ENCODE measurements at regions not wholly inside any gene's neighbourhood (a gene's known extent, or its start where the extent isn't known, plus 50 kb on each side); places are given as distances from the start of the nearest gene placed in this dataset.

DNA sequence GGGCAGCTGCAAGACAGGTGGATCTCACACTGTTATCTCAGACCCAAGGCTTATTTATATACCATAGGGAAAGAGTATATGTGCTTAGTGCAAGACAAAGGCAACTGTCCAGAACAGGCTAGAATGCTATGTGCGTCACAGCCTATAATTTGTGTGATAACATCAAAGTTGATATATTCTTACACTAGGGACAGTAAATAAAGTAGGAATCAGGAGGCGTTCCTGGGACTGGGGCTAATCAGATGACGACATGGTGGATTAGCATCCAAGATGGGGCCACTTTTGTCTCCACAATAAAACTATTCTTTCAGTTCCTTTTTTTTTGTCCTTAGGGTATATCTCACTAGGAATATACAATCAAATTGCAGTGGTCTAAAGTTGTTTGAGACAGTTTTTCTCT, 54.9 kb upstream of the IER3 start:
- Histone ChIP-seq H3K27ac (ENCODE audit: low read depth in 2 of 2, low read length in 2 of 2) (peak overlapping the region; percentile 1 to 20), H3K36me3 (ENCODE audit: control insufficient read depth in 2 of 3, insufficient read depth in 3 of 3, low read length in 3 of 3) (no peaks in the 10 kb centered on the region), H3K27me3 (ENCODE audit: control insufficient read depth, insufficient read depth, low read length) (no peaks in the 10 kb centered on the region), H3K9ac (ENCODE audit: low read length in 3 of 3) (no peak overlapping the region), H3K9me3 (ENCODE audit: control insufficient read depth in 2 of 3, insufficient read depth in 1 of 3, low read length in 3 of 3) (no peaks in the 10 kb centered on the region), H3K4me3 (ENCODE audit: low read length in 3 of 3) (no peak overlapping the region), H3K4me1 (ENCODE audit: control insufficient read depth in 2 of 3, insufficient read depth in 2 of 3, low read depth in 1 of 3, low read length in 3 of 3) (peaks cover 0 to 3% (median 0%) of the 10 kb centered on the region in 3 donors)
- no peak for DNase-seq
- no peak for FAIRE-seq
- TF ChIP-seq, protein P1, sequence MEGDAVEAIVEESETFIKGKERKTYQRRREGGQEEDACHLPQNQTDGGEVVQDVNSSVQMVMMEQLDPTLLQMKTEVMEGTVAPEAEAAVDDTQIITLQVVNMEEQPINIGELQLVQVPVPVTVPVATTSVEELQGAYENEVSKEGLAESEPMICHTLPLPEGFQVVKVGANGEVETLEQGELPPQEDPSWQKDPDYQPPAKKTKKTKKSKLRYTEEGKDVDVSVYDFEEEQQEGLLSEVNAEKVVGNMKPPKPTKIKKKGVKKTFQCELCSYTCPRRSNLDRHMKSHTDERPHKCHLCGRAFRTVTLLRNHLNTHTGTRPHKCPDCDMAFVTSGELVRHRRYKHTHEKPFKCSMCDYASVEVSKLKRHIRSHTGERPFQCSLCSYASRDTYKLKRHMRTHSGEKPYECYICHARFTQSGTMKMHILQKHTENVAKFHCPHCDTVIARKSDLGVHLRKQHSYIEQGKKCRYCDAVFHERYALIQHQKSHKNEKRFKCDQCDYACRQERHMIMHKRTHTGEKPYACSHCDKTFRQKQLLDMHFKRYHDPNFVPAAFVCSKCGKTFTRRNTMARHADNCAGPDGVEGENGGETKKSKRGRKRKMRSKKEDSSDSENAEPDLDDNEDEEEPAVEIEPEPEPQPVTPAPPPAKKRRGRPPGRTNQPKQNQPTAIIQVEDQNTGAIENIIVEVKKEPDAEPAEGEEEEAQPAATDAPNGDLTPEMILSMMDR (IDR thresholded peaks at IDR 0.05; ENCODE audit: borderline replicate concordance, extremely low read depth, insufficient read depth) = no peak
- intact Hi-C loops (cut with DNase I) = no loop called here

DNA sequence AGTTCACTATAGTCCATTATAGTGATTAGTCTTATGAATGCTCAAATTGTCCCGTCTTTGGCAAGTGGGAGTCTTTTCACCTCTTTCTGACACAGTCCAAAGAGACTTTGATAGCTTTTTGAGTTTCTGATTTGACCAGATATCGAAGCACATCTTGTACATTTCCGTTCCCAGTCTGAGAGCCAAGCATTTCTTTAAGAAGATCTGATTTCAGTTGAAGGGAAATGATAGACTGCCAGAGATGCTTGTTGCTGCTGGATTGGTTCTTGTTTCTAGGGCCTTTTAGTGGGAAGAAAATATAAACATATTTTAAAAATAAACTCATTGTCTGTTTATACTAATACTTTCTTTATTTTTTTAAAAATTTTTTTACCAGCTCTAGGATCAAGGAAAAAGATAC, 54.1 kb upstream of the IER3 start:
- Histone ChIP-seq H3K27ac (ENCODE audit: low read depth in 2 of 2, low read length in 2 of 2) (peak overlapping the region in 1 of 2 donors; percentile 69), H3K36me3 (ENCODE audit: control insufficient read depth in 2 of 3, insufficient read depth in 3 of 3, low read length in 3 of 3) (no peaks in the 10 kb centered on the region), H3K27me3 (ENCODE audit: control insufficient read depth, insufficient read depth, low read length) (no peaks in the 10 kb centered on the region), H3K4me3 (ENCODE audit: low read length in 3 of 3) (no peak overlapping the region), H3K9ac (ENCODE audit: low read length in 3 of 3) (no peak overlapping the region), H3K9me3 (ENCODE audit: control insufficient read depth in 2 of 3, insufficient read depth in 1 of 3, low read length in 3 of 3) (no peaks in the 10 kb centered on the region), H3K4me1 (ENCODE audit: control insufficient read depth in 2 of 3, insufficient read depth in 2 of 3, low read depth in 1 of 3, low read length in 3 of 3) (peaks cover 0 to 3% (median 0%) of the 10 kb centered on the region in 3 donors)
- TF ChIP-seq, protein P1 (IDR thresholded peaks at IDR 0.05; ENCODE audit: borderline replicate concordance, extremely low read depth, insufficient read depth) = no peak
- DNase-seq (no peak), FAIRE-seq (no peak)
- intact Hi-C loops (cut with DNase I) = no loop called here

DNA sequence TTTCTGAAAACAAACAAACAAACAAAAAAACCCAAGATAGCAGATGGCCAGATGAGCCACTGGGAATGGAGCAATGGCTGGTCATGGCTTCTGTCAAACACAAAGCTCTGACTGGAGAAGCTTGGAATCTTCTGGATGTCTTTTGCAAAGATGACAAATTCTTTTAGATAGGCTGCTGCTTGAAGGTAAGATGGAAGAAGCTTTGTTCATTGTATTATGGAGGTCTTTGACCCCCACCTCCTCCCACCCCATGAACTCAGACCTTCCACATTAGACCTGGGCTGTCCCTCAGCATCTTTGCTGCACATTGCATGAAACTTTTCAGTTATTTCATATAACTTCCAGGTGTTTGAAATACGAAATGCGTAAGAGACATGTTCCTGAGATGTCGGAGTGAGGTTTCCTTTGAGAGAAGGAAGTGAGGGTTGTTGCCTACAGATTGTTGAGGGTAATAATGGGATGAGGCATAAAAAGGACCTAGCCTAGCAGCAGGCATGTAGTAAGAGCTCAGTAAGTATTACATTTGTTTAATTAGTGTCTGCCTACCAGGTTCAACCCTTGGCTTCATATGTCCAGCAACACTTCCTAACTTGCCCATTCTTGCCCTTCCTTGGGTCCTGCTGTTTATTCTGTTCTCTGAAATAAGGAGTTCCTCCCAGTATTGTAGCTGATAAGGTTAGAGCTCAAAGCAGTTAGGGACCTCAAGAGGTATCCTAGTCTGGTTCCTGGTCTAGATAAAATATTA, 51.4 kb upstream of the IER3 start:
- DNase-seq (no peak), FAIRE-seq (no peak)
- intact Hi-C loops (cut with DNase I) = no loop called here
- TF ChIP-seq, protein P1 (IDR thresholded peaks at IDR 0.05; ENCODE audit: borderline replicate concordance, extremely low read depth, insufficient read depth) = no peak
- Histone ChIP-seq H3K4me3 (ENCODE audit: low read length in 3 of 3) (no peak overlapping the region), H3K4me1 (ENCODE audit: control insufficient read depth in 2 of 3, insufficient read depth in 2 of 3, low read depth in 1 of 3, low read length in 3 of 3) (peaks cover 0 to 4% (median 0%) of the 10 kb centered on the region in 3 donors), H3K9ac (ENCODE audit: low read length in 3 of 3) (no peak overlapping the region), H3K9me3 (ENCODE audit: control insufficient read depth in 2 of 3, insufficient read depth in 1 of 3, low read length in 3 of 3) (no peaks in the 10 kb centered on the region), H3K27me3 (ENCODE audit: control insufficient read depth, insufficient read depth, low read length) (no peaks in the 10 kb centered on the region), H3K27ac (ENCODE audit: low read depth in 2 of 2, low read length in 2 of 2) (no peak overlapping the region), H3K36me3 (ENCODE audit: control insufficient read depth in 2 of 3, insufficient read depth in 3 of 3, low read length in 3 of 3) (no peaks in the 10 kb centered on the region)

Measured in kidney (tissue), 13 donors.